GM18499 (cell line): ENCODE measurements at regions not wholly inside any gene's neighbourhood (a gene's known extent, or its start where the extent isn't known, plus 50 kb on each side); places are given as distances from the start of the nearest gene placed in this dataset.
"Not testable (repeated sequence)": the region's sequence is repeated elsewhere in the genome, so short reads cannot be mapped to it uniquely, and the experiment has no call there.

Experiments used
- ATAC-seq: cut with Tn5 transposase; IDR thresholded peaks from one replicate; pipeline ENCODE4 v1.9.1; 2021; ENCODE audit warnings: moderate number of reproducible peaks; ENCODE audit not compliant: insufficient read depth, unreplicated experiment

DNA sequence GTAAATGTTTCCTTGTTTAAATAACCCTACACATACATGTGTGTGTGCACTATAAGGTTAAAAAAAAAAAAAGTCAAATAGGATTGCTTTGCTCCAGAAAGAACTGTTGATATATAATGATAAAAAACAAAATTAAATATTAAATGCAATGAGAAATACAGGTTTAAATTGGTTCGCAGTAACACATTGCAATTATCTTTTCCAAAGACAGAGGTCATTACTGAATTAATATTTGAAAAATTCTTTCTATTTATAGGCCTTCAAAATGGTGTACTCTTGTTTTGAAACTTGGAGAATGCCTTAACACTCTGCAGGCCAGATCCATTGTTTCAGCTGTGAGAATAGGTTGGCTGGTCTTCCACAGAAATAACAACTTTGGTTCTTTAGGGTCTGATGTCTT lies 319.0 kb upstream of the NUDT12 start:
- ATAC-seq, result no peak

DNA sequence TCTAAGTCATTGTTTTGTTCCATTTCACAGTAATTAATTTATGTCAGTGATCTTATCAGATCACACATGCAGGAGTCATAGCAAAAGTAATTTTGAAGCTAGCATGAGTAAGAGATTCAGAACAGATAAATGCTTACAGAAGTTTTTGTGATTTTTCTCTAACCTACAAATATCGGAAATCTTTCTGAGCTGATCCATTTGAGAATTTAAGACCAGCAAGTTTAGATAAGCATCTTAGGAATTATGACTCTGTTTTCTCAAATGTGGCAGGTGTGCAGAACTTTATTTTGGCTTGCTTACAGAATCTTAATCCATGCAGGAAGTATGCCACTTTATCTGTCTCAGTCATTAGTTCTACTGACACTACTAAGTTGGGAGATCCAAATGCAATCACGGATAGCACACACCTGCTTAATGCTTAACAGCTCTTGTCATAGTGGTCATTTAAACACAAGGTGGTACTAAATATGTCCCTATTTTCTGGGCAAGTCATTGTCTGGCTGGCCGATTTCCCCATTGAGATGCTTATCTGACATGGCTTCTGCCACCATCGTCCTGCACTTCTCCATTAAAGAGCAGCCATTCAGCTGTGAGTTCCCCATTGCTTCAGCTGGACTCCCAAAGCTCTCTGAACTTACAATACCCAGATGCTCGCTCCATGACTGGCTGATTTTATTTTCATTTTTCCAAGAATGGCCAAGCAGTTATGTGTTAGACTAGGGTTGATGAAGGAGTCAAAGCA lies 305.4 kb upstream of the NUDT12 start:
- no peak for ATAC-seq

DNA sequence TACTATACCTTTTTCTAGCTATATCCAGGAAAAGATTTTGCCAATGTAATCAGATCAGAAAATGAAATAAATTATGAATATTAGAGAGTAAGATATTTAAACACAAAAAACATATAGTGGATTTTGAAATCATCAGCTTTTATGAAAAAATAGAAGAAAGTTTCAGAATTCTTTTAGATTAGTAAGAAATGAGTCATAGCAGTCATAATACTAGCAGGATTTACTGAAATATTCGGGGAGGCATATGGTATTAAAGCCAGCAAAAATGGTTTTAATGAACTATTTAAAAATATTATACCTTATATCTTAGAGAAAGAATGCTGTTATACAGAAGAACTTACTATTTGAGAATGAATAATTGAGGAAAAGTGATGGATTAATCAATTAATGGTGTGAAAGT lies 303.6 kb upstream of the NUDT12 start:
- ATAC-seq, result no peak

DNA sequence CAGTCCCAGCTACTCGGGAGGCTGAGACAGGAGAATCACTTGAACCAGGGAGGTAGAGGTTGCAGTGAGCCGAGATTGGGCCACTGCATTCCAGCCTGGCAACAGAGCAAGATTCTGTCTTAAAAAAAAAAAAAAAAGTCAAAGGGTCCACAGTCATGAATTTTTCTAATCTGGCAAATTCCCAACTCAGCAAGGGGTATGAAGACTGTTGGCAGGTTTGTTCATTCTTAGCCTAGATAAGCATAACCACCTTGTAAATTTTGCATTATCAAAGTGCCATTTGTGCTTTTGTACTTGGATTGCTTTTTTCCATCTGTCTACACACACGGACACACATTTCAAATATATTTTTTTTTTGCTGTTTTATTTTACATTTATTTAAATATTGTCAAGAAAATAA lies 299.8 kb upstream of the NUDT12 start:
- ATAC-seq, result no peak

DNA sequence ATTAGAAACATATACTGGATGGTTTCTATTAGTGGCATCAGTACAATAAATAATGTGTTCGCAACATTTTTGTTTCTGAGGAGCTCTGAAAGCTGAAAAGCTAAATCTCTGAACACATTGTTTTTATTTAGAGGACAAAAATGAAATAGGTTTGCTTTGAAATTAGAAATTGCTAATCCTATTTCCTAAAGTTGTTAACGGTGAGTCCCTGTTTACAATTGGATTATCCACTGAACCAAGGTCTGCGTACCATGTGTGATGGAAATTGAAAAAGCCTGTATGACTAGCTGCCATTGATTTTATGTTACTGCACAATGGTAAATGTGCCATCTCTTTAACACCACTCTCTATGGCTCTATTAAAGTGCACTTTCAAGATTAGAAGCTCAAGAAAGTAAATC lies 297.7 kb upstream of the NUDT12 start:
- ATAC-seq, result no peak

DNA sequence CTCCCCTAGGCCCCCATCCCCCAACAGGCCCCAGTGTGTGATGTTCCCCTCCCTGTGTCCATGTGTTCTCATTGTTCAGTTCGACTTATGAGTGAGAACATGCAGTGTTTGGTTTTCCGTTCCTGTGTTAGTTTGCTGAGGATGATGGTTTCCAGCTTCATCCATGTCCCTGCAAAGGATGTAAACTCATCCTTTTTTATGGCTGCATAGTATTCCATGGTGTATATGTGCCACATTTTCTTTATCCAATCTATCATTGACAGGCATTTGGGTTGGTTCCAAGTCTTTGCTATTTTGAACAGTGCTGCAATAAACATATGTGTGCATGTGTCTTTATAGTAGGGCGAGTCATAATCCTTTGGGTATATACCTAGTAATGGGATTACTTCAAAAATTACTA lies 295.8 kb upstream of the NUDT12 start:
- ATAC-seq, result not testable (repeated sequence)

DNA sequence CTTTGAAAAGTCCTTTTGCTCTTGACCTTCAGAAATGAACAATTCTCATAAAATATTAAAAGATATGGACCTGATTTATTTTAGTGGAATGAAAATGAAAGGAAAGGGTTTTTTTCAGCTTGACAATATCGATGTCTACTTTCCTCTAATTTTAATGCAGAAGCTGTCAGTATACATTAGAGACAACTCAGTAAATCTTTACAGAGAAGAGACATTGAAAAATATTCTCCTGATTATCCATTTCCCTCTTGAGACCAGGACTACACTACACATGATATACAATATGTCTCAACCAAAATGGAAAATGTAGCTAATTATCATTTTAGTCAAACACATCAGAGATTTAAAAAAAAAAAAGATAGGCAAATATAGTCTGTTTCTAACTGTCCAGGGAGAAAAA lies 288.5 kb upstream of the NUDT12 start:
- ATAC-seq, result no peak

DNA sequence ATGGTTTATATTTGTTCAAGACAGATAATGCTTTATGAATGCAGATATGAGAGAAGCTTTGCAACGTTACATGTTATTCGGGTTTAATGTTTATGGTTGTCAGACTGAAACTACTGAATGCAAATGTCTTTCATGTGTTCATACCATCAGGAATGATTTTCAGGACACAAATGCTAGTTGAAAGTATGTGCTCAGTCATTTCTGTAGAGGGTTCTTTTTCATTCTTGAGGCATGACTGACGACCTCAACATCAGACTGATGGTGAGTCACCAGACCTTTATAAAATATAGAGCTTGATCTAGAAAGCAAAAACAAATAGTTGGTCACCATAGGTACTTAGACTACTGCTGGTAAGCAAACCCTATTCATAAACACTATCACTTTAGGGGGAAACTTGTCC lies 287.3 kb upstream of the NUDT12 start:
- no peak for ATAC-seq

DNA sequence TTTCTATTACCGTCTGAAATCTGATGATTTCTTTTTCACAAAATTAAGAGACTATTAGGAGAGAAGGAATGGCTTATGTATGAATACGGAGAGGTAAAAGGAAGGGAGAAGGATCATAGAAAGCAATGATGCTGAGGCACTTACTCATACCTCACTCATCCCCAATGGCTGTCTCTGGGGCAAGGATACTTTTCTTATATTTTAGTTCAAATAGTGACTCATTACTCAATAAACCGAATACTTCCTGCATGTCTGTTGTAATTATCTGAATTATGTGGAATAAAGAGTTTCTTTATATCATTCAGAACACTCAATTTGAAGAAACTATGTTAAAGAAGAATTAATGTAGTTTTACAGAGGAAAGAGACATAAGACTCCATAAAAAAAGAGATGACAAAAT lies 284.5 kb upstream of the NUDT12 start:
- no peak for ATAC-seq

DNA sequence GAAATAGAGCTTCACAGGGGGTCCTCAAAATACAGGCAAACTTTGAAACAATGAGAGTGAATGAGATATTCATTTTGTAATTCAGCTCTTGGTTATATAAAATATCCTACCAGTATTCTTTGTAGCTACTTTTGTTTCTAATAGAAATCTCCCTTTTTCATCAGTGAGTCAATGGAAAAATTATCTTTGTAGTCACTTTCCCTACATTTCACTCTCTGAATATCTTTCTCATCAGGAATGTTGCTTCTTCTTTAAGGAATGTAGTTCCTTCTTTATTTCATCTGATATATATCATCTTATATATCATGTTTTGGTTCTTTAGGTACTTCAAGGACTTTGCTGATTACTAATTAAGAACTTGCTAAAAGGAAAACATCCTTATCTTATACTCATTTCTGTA lies 280.3 kb upstream of the NUDT12 start:
- ATAC-seq, result no peak

DNA sequence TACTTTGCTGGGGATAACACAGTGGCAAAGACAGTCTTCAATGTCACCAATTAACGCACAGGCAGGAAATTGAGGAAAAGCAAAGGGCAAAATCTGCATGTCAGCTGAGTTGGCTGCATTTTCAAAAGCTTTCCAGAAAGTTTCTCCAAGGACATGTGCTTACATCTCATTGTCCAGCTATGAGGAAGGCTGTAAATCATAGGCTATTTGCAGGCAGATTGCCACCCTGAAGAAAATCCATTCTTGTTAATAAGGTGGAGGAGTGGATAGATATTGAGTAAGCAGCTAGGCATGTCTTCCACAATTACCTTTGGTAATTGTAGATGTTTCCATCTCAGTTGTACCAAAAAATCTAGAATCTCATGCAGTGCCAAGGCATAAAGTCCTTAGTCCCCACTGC lies 278.0 kb upstream of the NUDT12 start:
- ATAC-seq, result no peak

DNA sequence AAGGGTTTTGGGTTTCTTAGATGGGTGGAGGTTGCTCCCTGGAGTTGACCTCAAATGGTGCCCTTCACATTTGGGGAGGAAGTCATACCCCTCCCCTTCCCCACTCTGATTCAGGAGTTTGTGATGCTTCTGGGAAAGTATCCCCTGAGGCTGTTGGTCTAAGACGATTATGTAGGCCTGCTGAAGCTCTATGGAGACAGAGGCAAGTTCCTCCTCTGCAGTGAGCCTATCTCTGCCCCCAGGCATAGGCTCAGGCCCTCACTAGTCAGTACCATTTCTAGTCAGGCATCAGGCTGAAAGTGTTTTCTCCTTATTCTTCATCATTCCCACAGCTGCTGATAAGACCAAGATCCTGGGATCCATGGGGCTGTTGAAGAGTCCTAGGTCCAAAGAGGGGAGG lies 271.6 kb upstream of the NUDT12 start:
- ATAC-seq, result no peak

DNA sequence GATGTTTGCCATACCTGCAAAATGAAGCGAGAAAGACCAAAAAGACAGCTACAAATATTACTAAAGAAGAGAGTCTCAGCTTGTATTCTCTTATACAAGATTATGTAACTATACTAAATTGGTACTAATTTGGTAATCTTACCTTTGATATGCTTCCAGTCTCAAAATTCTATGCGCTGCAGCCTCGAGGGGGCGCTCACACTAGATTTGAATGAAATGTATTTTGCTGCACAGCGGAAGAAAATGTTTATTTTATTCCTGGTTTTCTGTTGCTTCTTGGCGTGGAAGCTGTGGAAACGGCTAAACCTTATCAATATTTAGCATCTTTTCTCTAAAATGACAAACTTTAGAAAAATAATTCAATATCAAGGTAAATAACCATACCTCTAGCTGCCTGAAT lies 267.0 kb upstream of the NUDT12 start:
- ATAC-seq, result no peak

DNA sequence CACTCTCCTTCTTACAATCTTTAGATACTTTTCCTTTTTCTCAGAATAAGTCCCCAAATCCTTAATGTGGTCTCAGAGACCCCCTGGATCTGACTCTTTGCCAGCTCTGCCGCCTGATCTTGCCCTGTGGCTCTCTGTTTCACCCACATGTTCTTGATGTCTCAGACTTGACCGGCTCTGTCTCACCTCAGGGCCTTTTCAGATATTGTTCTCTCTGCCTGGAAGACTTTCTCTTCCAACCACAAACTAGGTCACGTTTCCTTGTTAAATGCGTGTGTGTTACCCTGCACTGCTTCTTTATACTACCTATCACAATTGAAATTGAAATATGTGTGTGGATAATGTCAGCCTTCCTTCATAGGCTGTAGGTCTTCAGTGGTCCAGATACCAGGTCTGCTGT lies 265.4 kb upstream of the NUDT12 start:
- no peak for ATAC-seq

DNA sequence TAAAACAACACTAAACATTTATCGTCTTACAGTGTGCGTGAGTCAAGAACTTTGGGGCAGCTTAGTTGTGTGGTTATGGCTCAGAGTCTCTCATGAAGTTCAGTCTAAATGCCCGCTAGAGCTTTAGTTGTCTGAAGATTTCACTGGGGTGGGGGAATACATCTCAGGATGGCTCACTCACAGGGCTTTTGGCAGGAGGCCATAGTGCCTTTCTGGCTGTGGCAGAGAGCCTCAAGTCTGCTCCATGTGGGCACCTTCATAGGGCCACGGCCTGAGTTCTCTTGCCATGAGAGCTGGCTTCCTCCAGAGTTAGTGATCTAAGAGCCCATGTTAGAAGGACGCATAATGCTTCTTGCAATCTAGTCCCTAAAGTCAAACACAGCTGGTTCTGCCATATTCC lies 258.8 kb upstream of the NUDT12 start:
- no peak for ATAC-seq

DNA sequence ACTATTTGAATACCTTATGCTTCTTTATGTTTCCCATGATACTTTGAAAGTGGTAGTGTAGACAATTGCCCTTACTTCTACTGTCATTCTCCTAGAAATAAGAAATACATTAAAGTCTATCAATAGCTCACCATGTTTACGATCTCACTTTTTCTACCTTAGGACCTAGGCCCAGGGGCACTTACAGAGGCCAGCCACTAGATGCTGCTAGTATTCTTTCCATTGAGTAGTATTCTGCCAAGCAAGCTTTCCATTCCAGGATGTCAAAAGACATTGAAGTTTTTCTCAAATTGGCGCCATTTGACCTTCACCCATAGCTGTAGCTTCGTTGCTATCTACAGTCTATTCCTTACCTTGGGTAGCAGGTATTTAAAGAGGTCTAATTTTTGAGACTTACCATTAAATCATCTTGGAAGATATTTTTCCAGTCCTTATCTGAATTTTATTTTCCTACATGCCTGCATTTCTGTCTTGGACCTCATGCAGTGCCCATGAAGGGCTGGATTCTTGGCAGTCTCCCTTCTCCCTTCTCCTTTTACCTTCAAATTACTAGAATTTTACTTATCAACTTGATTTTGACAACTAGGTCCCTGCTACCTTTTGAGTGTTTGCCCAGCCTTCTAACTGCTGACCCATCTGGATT lies 246.0 kb upstream of the NUDT12 start:
- peak; percentile 88 for ATAC-seq

DNA sequence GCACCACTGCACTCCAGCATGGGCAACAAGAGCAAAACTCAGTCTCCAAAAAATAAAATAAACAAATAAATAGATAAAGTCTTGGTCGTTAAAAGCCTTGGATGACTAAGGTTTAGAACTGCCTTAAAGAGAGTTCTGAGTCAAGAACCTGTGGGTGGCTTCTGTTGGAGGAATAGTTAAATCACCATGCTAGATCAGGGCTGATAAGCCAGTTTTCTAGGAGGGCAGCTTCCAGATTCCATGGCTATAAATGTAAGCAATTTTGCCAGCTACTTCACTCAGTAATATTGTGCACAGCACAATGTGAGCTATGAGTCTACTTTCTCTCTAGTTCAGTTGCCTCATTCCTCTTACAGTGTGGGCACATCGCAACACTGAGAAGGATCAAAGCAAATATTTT lies 242.1 kb upstream of the NUDT12 start:
- ATAC-seq, result no peak

DNA sequence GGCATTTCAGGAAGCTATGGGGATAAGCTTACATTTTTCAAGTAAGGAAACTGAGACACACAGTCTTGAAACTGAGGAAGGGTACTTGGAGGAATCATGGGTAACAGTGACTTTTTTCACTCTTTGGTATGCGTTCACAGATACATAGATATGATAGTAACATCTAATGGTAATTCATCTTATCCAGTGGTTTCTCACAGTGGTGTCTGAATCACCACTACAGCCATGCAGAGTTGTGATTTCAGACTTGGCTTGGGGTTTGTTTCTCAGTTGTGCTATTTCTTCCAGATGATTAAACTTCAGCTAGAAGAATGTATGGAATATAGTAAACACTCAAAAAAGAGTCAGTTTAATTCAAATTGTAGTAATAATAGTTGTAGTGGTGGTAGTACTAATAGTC lies 239.1 kb upstream of the NUDT12 start:
- ATAC-seq, result no peak

DNA sequence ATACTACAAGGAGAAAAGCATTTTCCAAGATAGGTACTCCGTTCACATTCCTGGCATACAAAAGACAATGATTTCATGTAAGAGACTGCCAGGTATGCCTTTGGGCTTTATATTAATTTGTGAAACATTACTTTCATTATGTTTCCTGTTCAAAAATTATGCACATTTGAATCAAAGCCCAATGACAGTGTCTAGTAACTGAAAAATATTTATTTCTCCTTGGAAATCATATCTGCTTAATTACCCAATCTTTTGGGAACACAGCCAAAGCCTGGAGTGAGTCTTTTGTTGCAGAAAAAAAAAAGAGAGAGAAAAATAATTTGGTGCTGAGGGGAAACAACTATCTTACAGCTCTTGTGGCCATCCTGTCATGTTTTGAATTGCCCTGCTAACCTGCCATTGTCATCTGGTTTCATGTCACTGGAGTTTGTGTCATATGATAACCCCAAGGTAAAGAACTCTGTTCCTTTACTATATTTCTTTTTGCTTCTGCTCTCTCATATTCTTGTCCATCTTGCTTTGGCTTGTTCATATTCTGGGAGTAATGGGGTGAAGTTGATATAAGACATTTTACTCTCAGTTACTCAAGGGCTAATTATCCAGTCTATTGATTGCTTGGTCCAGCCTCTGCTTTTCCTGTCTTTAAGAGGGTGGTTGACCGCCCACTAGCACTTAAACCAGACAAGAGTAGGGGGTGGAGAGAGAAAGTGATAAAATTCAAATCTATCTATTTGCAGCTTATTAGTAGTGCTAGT lies 238.3 kb upstream of the NUDT12 start:
- ATAC-seq, result no peak

DNA sequence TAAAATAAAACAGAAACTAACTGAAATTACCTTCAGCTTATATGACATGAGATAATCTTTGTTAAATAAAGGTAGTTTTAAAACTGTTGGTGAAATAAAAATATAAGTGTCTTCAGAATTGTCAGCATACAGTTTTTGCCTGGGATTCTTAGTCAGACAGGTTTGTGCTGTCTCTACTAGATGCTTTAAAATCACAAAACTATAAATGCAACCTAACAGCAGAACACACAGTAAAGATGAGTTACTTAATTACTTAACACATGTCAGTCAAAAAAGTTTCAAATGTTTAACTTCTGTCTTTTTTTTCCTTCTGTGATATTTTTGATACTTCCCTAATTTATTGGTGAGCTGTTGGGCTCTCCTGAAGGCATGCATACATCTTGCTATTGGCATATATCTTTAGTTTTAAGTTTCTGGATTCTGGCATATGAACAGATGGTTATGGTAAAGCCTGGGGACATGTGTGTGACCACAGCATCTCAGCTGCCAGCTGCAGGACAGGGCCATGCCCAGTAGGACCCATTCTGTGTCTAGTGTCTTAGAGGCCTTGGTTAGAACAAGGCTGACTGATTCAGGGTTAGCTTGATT lies 231.1 kb upstream of the NUDT12 start:
- no peak for ATAC-seq

DNA sequence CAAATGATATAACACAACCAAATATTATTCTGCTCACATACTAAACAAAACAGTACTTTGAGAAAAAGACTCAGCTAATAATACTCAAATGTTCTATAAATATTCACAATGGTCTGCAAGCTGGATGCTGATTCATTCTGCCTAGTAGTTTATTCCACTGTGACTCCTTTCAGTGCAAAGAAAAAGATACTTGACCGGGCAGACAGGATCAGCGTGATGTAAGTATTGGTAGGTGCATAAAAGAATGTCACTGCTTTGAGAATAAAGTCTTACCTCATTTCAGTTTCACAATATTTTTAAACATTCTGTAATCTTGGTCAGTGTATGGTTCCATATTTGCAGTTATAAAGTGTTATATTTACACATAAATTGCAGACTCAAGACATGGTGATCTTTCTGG lies 223.0 kb upstream of the NUDT12 start:
- no peak for ATAC-seq
